Hematopoietic multipotent progenitor cell treated with erythropoietin and hydrocortisone succinate and interleukin-3 and kit ligand, for 4 days (in vitro differentiated cells): ENCODE measurements at regions not wholly inside any gene's neighbourhood (a gene's known extent, or its start where the extent isn't known, plus 50 kb on each side); places are given as distances from the start of the nearest gene placed in this dataset.
A peak's percentile ranks its signal among the peaks of the same experiment; 100 is the strongest.
"Not testable (repeated sequence)": the region's sequence is repeated elsewhere in the genome, so short reads cannot be mapped to it uniquely, and the experiment has no call there.

Experiments used
- DNase-seq: peaks from one replicate; pipeline ENCODE4 v3.0.0-alpha.2; 2015

DNA sequence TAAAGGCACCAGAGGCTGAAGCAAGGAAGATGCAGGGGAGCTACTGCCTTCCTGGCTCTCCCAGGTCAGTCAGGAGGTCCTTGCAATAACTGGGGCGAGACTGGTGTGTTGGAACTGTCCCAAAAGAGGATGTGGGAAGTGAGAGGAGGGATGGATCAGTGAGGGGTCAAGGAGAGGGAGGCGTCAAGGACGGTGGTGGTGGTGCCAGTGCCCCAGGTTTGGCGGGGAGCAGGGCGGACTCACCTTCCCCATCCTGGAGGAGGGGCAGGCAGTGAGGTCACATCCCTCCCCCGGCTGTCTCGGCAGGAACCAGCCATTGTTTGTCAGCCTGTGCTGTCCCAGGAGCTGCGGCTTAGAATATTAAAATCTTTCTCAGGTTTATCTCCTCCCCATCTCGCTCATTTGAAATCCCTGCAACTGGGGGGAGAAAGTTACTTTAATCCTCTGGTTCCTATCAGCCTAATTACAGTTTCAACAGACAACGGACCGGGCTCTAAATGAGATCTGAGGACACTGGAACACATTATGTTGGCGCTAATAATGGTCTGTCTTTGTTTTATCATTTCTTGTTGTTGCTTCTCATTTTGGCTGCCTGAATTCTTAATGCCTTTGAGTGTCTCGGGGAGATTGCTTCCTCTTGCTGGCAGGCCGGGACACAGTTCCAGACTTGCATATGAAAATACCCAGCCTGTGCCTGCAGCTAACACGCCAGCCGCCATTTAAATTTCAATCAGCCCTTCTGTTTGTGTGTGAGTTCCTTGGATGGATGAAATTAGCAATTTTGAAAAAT, 387.5 kb downstream of the RPS24 start:
- no peak for DNase-seq

DNA sequence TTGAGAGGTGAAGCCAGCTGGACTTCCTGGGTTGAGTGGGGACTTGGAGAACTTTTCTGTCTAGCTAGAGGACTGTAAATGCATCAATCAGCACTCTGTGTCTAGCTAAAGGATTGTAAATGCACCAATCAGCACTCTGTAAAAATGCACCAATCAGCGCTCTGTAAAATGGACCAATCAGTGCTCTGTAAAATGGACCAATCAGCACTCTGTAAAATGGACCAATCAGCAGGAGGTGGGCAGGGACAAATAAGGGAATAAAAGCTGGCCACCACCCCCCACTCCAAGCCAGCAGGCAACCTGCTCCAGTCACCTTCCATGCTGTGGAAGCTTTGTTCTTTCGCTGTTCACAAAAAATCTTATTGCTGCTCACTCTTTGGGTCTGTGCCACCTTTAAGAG, 390.4 kb downstream of the RPS24 start:
- not testable (repeated sequence) for DNase-seq

DNA sequence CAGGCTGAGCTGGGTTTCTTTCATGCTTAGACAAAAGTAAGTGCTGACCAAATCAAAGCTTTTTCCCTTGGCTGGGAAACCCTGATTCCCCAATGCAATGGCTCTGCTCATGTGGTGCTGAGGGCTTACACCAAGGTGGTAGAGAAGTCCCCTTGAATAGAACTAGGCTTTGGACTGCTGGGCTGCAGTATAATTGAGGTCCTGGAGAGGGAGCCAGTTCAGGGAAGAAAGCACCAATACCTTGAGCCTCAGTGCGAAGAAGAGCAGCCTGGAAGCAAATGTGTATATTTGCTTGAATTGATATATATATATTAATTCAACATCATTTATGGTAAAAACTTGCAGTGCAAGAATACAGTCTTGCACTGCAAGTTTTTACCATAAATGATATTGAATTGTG, 391.1 kb downstream of the RPS24 start:
- peak; percentile 20 for DNase-seq

DNA sequence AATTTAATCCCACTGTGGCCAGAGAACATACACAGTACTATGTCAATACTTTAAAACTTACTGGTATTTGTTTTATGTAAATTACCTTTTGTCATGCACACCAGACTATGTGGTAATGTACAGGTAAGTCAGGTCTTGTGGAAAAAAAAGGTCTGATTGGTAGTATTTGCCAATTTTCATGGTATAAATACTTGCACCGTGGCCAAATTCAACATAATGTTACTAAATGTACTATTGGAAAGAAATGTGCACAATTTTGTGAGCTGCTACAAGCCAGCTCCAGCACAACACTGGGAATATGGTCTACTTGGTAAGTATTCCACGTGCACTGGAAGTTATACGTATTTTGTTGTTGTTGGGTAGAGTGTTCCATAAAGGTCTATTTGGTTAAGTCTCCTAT, 392.5 kb downstream of the RPS24 start:
- DNase-seq, result no peak

DNA sequence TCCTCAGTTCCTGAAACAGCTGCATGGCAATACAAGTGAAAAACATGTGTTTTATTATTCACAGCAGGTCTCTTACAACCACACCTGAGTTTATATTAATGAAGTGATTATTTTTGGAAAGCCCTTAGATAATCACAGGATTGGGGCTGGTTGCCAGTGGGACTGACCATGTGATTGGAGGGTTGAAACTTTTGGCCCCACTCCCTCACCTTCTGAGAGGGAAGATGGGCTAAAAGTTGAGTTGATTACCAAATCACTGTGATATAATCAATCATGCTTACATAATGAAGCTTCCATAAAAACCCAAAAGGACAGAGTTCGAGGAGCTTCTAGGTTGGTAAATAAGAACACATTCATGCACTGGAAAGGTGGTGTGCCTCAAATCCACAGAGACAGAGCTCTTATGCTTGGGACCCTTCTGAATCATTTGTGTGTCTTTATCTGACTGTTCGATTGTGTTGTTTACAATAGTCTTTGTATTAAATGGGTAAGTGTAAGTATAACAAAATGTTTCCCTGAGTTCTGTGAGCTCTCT, 393.9 kb downstream of the RPS24 start:
- DNase-seq, result no peak

DNA sequence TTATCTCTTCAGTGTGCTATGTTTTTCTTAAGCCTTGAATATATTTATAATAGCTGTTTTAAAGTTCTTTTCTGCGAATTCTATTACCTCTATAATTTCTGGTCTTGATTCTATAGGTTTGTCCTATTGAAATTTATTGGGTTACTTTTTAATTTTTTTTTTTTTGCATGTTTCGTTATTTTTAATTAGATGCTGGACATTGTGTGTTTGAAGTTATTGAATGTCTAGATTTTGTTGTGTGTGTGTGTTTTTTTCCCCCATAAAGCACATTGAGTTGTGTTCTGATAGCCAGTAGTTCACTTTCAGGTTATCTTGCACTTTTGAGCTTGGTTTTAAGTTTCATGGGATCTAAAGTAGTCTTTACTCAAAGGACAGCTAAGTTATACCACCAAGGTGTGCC, 394.9 kb downstream of the RPS24 start:
- DNase-seq, result no peak

DNA sequence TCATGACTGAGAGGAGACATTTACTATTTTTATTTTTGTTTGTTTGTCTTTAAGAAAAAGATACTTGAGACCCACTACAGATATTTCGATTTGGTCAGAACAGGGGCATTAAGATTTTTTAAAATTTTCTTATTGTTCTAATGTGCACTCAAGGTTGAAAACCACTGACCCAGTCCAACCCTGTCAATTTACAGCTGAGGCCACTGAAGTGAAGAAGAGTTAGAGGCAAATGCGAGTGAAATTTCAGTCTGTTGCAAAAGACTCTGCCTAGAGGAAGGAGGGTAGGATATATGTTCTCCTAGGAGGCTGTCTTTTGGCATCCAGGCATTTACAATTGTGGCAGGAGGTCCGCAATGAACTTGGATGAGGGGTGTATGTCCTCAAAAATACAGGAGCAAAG, 396.3 kb downstream of the RPS24 start:
- DNase-seq, result no peak

DNA sequence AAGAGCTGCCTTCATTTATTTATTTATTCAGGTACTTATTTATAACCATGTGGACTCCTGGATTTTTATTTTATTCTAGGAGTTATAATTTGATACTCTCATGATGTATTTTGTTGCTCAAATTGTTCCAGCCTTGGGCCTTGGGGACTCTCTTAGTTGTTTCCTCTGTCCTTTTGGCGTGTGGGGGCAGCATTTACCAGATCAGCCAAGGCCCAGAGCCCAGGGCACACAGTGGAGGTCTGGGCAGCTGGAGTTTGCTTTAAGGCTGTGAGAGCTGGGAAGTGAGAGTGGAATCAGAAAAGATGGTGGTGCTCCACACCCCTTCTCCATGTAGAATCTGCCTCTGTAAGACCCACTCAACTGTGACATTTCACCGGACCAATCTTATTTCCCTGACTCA, 398.9 kb downstream of the RPS24 start:
- no peak for DNase-seq

DNA sequence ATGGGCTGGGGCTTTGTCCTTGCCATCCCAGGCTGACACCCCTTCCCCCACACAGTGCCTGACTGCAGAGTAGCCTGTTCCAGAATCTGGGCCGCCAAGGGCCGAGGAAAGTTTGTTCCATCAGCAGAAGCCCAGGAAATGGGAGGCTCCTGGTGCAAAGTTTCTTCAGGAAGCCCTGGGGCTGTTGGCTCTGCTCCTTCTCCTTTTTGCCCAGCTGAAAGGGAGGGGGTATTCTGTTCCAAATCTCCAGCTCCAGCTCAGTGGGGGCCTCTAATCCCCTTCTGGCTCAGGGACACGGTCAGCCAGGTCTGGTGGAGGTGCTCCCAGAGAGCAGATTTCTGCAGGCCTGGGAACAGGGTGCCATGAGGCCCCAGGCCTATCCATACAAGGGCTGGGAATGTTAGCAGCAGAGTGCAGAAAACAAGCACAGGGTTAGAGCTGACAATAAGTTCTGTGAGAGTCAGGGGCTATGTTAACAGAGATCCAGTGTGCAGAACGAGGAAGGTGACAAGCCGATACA, 399.5 kb downstream of the RPS24 start:
- DNase-seq, result no peak

DNA sequence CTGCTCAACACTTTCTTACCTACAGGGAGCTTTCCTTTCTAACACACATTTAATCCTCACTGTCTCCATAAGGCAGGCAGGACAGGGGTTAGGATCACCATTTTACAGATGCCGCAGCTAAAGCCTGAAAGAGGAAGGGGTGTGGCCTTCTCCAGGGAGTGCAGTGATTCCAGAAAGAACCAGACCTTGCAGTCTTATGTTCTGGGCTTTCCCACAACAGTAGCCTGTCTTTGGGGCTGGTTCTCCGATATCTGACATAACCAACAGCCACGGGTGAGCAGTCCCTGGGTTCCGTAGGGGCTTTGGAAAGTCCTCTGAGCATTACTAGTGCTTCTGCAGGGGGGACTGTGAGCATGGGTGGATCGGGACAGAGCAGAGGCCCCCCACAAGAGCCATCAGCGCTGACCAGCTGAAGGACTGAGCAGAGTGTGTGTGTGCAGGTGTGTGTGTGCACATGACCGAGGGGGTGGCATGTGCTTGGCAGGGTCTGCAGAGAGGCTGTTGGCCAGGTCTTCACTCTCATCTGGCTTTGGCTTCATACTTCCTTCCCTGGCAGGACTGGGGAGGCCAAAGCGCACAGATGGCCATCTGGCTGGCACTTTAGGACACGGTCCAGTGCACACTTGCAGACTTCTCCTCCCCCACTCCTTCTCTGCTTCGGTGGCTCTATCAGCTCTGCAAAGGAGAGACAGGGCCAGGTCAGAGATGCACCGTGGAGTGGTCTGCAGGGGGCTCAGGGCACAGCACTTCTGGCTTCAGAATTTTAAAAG, 400.3 kb downstream of the RPS24 start:
- DNase-seq, result no peak

DNA sequence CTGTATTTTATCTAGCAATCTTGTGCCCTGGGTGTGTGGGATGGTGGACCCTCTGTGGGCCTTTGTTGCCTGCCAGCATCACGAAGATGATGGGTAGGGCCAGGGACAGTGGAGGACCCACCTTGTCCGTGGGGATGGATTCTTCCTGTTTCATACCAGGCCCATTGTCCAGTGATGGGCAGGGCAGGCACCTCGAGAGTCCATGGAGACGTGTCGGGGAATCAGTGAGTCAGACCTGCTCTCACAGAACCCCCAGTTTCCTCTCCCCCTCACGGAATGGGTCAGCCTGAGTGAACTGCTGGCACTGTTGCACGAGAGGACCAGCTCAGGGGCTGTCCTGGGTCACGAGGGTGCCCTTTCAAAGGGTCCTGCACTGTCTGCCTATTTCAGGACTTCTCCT, 401.2 kb downstream of the RPS24 start:
- DNase-seq, result no peak

DNA sequence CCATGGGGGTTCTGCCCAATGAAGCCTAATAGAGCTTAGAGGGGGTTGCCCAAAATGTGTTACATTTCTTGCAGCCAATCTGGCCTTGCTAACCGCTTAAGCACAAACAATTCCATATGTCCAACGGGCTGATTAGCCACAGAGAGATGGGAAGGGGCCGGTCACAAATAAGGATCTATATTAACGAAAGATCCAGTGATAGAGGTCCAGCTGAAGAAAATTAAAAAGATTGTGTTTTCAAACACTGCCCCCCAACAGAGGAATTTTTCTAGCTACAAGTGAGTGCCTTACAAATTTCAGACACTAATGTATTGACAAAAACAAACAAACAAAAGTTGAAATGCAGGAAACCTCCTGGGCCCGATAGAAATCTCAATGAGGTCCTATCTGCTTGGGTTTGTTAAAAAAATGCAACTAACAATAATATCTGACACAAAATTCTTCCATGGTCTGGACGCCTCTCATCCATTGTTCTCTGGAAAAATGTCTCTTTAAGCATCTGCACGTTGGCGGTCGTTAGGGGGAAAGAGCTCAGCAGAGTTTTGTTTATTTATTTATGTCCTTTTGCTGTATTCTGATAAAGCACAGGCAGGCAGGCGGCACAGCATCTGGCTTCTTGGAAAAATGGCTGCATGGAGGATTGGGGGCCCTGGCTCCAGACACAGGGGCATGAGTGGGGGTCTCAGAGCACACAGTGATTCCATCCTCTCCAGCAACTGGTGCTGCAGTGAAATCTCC, 402.0 kb downstream of the RPS24 start:
- DNase-seq, result no peak

DNA sequence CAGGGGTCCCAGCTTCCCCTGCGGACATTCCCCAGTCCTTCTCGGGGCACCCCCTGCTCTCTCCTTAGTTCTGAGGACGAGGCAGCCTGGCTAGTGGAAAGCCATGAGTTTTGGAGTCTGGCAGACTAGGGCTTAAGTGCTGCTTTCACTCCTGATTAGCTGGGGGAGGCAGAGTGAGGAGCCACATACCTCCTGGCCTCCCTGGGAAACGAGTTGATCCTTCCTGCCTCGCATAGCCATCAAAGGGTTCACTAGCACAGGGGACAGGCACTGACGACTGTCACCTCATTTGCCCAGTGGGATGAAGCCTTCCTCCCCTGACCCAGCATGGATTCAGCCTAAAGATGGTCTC, 402.5 kb downstream of the RPS24 start:
- DNase-seq, result no peak

DNA sequence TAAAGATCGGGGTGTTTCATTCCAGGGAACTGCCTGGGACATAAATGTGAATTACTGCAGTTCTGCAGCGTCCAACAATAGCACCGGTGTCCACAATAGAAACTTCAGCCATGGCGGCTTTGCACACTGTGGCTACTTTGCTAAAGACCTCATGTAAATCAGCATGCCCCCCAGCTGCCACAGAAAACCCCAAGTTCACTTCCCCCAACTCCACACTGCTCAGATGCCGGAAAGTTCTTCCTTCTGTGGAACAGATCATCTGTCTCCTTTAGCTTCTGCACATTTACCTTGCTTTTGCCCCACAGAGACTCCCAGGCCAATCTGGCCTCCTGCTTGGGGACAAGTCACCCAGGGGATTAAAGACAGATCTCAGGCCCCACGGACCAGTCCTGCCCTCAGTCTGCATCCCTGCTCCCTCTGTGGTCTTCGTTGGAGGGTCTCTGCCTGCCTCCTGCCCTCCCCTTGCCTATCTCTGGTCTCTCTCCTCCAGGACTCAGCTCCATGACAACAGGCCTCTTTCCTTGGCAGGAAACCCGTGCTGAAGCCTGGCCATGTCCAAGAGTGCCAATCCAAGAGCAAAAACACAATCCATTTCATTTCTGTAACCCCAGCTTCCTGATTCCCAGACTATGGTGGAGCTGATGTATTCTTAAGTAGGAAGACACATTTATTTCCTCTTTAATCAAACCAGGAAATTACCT, 403.2 kb downstream of the RPS24 start:
- DNase-seq, result no peak

DNA sequence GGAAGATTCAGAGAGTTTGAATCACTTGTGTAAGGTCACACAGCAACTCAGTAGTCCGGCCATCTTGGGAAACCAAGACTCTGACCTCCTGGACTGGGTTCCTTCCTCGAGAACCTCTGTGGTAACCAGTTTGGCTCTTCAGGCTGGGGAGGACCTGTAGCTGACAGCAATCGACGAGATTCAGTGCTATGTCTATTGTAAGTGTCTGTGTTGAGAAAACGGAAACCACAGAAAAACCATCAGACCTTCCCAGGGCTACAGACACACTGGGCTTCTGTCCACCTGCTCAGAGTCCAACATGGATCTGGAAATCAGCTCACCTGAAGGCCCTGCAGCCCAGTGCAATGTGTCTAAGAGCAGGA, 403.7 kb downstream of the RPS24 start:
- no peak for DNase-seq

DNA sequence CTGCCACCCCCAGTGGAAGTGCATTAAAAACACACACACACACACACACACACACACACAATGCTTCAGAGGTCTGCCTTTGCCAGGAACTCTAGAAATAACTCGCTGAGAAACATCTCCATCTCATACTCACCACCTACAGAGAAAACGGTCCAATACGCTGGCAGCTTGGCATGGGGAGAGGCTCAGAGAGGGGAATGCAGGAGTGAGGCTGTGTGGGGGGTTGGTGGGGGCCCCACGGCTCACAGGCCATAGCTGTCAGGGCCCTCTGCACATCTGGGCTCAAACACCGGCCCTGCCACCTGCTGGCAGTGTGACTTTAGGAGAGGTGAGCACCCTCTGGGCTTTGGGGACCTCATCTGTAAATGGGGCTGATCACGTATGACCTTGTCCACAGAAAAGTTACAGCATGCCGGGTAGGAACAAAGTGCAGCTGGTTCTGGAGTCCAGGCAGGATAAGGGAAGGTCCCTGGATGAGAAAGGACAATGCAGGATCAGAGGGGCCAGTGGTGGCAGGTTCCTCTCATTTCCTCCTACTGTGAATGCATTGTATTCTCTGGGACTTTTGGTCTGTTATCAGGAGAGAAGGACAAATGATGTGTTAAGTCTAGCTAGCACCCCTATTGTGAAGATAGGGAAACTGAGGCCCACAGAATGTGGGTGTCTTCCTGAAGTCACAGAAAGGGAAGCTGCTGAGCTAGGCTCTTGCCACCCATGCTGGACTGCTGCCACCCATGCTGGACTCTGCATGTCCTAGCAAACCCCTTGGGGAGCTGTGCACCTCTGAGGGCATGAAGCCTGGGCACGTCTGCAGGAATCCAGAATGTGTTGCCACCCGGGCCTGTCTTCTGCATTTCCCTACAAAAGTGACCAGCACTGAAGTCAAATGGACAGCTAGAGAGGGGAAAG, 404.6 kb downstream of the RPS24 start:
- peak; percentile 33 for DNase-seq

DNA sequence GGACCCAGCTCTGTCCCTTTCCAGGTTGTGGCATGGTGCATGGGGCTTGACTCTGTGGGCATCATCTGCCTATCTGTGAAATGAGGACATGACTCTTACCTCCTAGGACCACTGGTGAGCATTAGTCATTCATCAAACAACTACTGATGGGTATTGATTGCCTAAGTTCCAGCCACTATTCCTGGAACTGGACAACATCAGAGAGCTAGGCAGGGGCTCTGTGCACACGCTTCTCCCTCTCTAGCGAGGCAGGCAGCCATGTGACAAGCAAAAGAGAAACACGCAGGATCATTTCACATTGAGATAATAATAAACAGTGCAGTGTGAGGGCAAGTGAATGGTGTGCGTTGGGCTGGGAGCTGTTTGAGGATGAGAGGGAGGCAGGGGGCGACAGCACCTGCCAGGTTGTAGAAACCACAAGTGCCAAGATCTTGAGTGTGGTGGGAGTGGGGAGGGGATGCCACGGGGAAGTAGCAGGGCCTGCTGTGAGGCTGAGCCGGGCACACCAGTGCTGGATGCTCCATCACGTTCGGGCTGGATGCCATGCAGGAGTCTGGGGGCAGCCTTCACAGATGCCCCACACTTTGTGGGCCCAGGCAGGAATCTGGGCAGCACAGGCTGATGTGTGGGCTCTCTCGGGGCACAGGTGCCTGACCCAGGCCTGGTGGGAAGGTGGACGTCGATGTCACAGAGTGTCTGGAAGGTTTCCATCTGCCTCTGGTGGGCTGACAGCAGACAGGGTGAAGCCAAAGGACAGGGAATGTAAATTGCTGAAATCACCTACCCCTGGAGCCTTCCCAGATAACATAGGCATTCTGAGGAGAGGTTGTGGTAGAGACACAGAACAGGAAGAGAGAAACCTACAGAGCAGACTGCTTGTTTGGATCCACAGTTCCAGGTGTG, 405.5 kb downstream of the RPS24 start:
- DNase-seq, result no peak

DNA sequence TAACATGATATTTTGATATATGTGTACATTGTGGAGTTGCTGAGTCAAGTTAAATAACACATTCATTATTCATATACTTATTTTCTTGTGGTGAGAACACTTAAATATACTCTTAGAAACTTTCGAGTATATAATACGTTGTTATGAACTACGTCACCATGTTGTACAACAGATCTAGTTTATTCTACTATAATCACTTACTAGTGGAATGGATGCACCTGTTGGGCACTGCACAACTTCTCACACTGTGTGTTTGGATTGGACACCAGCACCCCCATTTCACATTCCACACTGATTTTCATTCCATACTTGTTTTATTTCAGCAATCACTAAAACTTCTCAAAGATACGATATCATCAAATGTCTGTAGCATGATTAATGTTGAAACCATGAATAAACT, 407.3 kb downstream of the RPS24 start:
- no peak for DNase-seq

DNA sequence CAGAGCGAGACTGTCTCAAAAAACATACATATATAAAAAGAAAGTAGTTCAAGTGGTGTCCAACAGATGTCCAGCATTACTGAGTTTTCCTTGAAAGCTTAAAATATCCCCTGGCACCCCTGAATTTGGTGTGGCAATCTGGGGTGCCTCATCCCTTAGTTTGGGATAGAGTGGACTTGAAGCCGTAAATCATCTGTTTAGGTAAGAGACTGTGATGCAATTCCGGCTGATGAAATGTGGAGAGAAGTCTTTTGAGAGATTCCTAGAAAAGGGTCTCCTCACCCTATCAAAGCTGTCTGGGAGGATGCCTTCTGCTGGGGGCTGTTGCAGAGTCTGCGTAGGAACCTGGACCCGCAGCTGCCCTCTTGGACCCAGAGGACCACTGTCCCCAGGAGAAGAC, 408.0 kb downstream of the RPS24 start:
- no peak for DNase-seq

DNA sequence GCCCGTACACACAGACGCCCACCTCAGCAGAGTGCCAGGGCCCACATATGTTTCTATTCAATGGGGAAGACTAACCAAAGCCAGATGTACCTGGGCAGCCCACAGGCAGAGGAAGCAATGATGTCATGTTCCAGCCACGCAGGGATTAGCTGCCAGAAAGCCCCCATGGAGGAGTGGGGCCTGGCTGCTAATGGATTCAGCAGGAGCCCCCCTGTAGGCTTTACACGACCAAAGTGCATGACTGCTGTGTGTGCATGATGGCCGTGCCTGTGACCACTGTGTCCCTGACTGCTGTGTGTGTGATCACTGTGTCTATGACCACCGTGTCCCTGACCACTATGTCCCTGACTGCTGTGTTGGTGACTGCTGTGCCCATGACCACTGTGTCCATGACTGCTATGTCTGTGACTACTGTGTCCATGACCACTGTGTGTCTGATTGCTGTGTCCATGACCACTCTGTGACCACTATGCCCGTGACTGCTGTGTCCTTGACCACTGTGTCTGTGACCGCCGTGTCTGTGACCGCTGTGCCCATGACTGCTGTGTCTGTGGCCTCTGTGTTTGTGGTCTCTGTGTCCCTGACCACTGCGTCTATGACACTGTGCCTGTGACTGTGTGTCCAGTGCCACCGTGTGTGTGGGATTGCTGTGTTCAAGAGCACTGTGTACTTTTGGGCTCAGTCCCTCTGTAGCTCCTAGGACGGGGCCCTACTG, 409.3 kb downstream of the RPS24 start:
- DNase-seq, result no peak
